ENCODE measurements at regions not wholly inside any gene's neighbourhood (a gene's known extent, or its start where the extent isn't known, plus 50 kb on each side); places are given as distances from the start of the nearest gene placed in this dataset.

- ATAC-seq (no peak), DNase-seq (no peak)
- Histone ChIP-seq H3K9me3 (peaks cover 0 to 19% (median 7%) of the 10 kb centered on the region in 12 donors), H3K27ac (no peak overlapping the region), H3K4me3 (no peak overlapping the region), H3K27me3 (no peaks in the 10 kb centered on the region), H3K36me3 (no peaks in the 10 kb centered on the region), H3K4me1 (peaks cover 0 to 19% (median 5%) of the 10 kb centered on the region in 12 donors)
- no peak for TF ChIP-seq POLR2A (IDR thresholded peaks at IDR 0.05)
- no peak for TF ChIP-seq CTCF (IDR thresholded peaks at IDR 0.05)
- intact Hi-C loops (cut with DNase I): no loop called here
- 79 to 92% (median 88%) methylated on average over 1 of the region's 1 CpG for WGBS, 4 donors
Observed at GRCh38 chr16:22688930-22689329, 125.0 kb upstream of the HS3ST2 start.

GRCh38 chr16:22691335-22691734, 122.6 kb upstream of the HS3ST2 start:
- DNase-seq (no peak), ATAC-seq (no peak)
- Histone ChIP-seq H3K4me3 (no peak overlapping the region), H3K36me3 (no peaks in the 10 kb centered on the region), H3K27me3 (no peaks in the 10 kb centered on the region), H3K27ac (no peak overlapping the region), H3K9me3 (peaks cover 0 to 19% (median 7%) of the 10 kb centered on the region in 12 donors), H3K4me1 (peaks cover 0 to 14% (median 0%) of the 10 kb centered on the region in 12 donors)
- intact Hi-C loops (cut with DNase I): loop anchor here in 3 of 10 donors (5.0 to 10.0 kb wide), 3 partner anchors 1119 to 1367 kb away; no protein-coding TSS in a partner anchor
- TF ChIP-seq POLR2A (IDR thresholded peaks at IDR 0.05) (no peak), CTCF (IDR thresholded peaks at IDR 0.05) (no peak)
- 80 to 87% (median 86%) methylated on average over 3 of the region's 3 CpGs for WGBS, 4 donors

- ATAC-seq (no peak), DNase-seq (no peak)
- WGBS, 4 donors: 80 to 91% (median 88%) methylated on average over 1 of the region's 1 CpG
- Histone ChIP-seq H3K4me1 (peaks cover 0 to 14% (median 0%) of the 10 kb centered on the region in 12 donors), H3K27me3 (no peaks in the 10 kb centered on the region), H3K9me3 (peaks cover 0 to 14% (median 5%) of the 10 kb centered on the region in 12 donors), H3K36me3 (no peaks in the 10 kb centered on the region), H3K4me3 (no peak overlapping the region), H3K27ac (no peak overlapping the region)
- no peak for TF ChIP-seq POLR2A (IDR thresholded peaks at IDR 0.05)
- no peak for TF ChIP-seq CTCF (IDR thresholded peaks at IDR 0.05)
- intact Hi-C loops (cut with DNase I): loop anchor here in 3 of 10 donors (5.0 to 10.0 kb wide), 3 partner anchors 1120 to 1367 kb away; no protein-coding TSS in a partner anchor
Observed at GRCh38 chr16:22692034-22692433, 121.9 kb upstream of the HS3ST2 start.

- no peaks in the 10 kb centered on the region for H3K36me3 ChIP-seq
- H3K27me3 ChIP-seq: no peaks in the 10 kb centered on the region
- H3K4me3 ChIP-seq: no peak overlapping the region
- DNase-seq (no peak), ATAC-seq (no peak)
- WGBS, 4 donors: 77 to 83% (median 82%) methylated on average over 6 of the region's 6 CpGs
- intact Hi-C loops (cut with DNase I): loop anchor here in 3 of 10 donors (5.0 to 10.0 kb wide), 3 partner anchors 1121 to 1368 kb away; no protein-coding TSS in a partner anchor
- H3K4me1 ChIP-seq: peaks cover 0 to 14% (median 0%) of the 10 kb centered on the region in 12 donors
- TF ChIP-seq POLR2A (IDR thresholded peaks at IDR 0.05): no peak
- TF ChIP-seq CTCF (IDR thresholded peaks at IDR 0.05): no peak
- H3K9me3 ChIP-seq: peaks cover 0 to 4% (median 0%) of the 10 kb centered on the region in 12 donors
- peak overlapping the region in 1 of 12 donors; percentile 23 for H3K27ac ChIP-seq
Observed at GRCh38 chr16:22692916-22693637, 120.9 kb upstream of the HS3ST2 start.
